H9 (cell line): ENCODE measurements at regions not wholly inside any gene's neighbourhood (a gene's known extent, or its start where the extent isn't known, plus 50 kb on each side); places are given as distances from the start of the nearest gene placed in this dataset.
"Not testable (repeated sequence)": the region's sequence is repeated elsewhere in the genome, so short reads cannot be mapped to it uniquely, and the experiment has no call there.

Experiments
- DNase-seq: peaks from one replicate; pipeline ENCODE4 v3.0.0-alpha.2; 2017
- H2AFZ ChIP-seq: one replicate; pipeline ENCODE4 v1.6.1; 2013; ENCODE audit warnings: mild to moderate bottlenecking, low read length, control low read depth, moderate library complexity
- H2AK5ac ChIP-seq: 2 replicates; pipeline ENCODE4 v1.6.1; 2013; ENCODE audit warnings: low read length, control low read depth, mixed read lengths; ENCODE audit not compliant: insufficient read length
- H2BK120ac ChIP-seq: one replicate; pipeline ENCODE4 v1.6.1; 2013; ENCODE audit warnings: low read depth, mild to moderate bottlenecking, low read length, control low read depth, inconsistent platforms; ENCODE audit not compliant: poor library complexity, severe bottlenecking
- H2BK12ac ChIP-seq: 2 replicates; pipeline ENCODE4 v1.6.1; 2013; ENCODE audit warnings: low read length, control low read depth, mixed read lengths, low read depth; ENCODE audit not compliant: insufficient read length
- H2BK15ac ChIP-seq: 2 replicates; pipeline ENCODE4 v1.6.1; 2013; ENCODE audit warnings: low read depth, low read length, control low read depth
- H2BK20ac ChIP-seq: one replicate; pipeline ENCODE4 v1.6.1; 2013; ENCODE audit warnings: low read depth, mild to moderate bottlenecking, low read length, control low read depth, inconsistent platforms; ENCODE audit not compliant: poor library complexity, severe bottlenecking
- H2BK5ac ChIP-seq: 2 replicates; pipeline ENCODE4 v1.6.1; 2013; ENCODE audit warnings: low read length, control low read depth, mixed read lengths; ENCODE audit not compliant: insufficient read length
- H3K14ac ChIP-seq: 2 replicates; pipeline ENCODE4 v1.6.1; 2013; ENCODE audit warnings: low read length, control low read depth; ENCODE audit not compliant: insufficient read depth
- H3K18ac ChIP-seq: 2 replicates; pipeline ENCODE4 v1.6.1; 2013; ENCODE audit warnings: low read depth, mild to moderate bottlenecking, mixed read lengths, low read length, control low read depth; ENCODE audit not compliant: insufficient read length
- H3K23ac ChIP-seq: 2 replicates; pipeline ENCODE4 v1.6.1; 2013; ENCODE audit warnings: low read length, control low read depth, mixed read lengths, low read depth; ENCODE audit not compliant: insufficient read length
- H3K23me2 ChIP-seq: 2 replicates; pipeline ENCODE4 v1.6.1; 2013; ENCODE audit warnings: low read depth, mild to moderate bottlenecking, mixed read lengths, low read length, control low read depth; ENCODE audit not compliant: insufficient read length, poor library complexity, severe bottlenecking
- H3K27ac ChIP-seq: 2 replicates; pipeline ENCODE4 v1.5.1; 2013; ENCODE audit warnings: low read length, control low read depth, mixed read lengths, low read depth; ENCODE audit not compliant: insufficient read length
- H3K27me3 ChIP-seq: 2 replicates; pipeline ENCODE4 v1.6.1; 2013; ENCODE audit warnings: low read length, control low read depth, inconsistent platforms; ENCODE audit not compliant: insufficient read depth
- H3K4ac ChIP-seq: 2 replicates; pipeline ENCODE4 v1.6.1; 2013; ENCODE audit warnings: low read depth, mild to moderate bottlenecking, control low read depth, inconsistent platforms, low read length, moderate library complexity
- H3K4me1 ChIP-seq: 2 replicates; pipeline ENCODE4 v1.6.1; 2013; ENCODE audit warnings: low read length, control low read depth, inconsistent platforms; ENCODE audit not compliant: insufficient read depth
- H3K4me2 ChIP-seq: 2 replicates; pipeline ENCODE4 v1.6.1; 2013; ENCODE audit warnings: low read length, control low read depth, mixed read lengths; ENCODE audit not compliant: insufficient read length, insufficient read depth
- H3K56ac ChIP-seq: 2 replicates; pipeline ENCODE4 v1.6.1; 2013; ENCODE audit warnings: low read depth, mild to moderate bottlenecking, mixed read lengths, low read length, control low read depth; ENCODE audit not compliant: insufficient read length
- H3K79me1 ChIP-seq: 2 replicates; pipeline ENCODE4 v1.6.1; 2013; ENCODE audit warnings: low read depth, mild to moderate bottlenecking, moderate library complexity, low read length, control low read depth, inconsistent platforms; ENCODE audit not compliant: insufficient read depth, poor library complexity, severe bottlenecking
- H3K79me2 ChIP-seq: 2 replicates; pipeline ENCODE4 v1.6.1; 2013; ENCODE audit warnings: low read length, control low read depth, inconsistent platforms; ENCODE audit not compliant: insufficient read depth
- H3K9ac ChIP-seq: 2 replicates; pipeline ENCODE4 v1.6.1; 2013; ENCODE audit warnings: low read length, control low read depth, mixed read lengths; ENCODE audit not compliant: insufficient read length; ENCODE audit errors: extremely low read depth
- H3K9me3 ChIP-seq: one replicate; pipeline ENCODE4 v1.6.1; 2013; ENCODE audit warnings: low read depth, low read length, inconsistent platforms; ENCODE audit not compliant: control insufficient read depth
- H3T11ph ChIP-seq: one replicate; pipeline ENCODE4 v1.6.1; 2013; ENCODE audit warnings: mild to moderate bottlenecking, low read length, control low read depth, inconsistent platforms
- H4K20me1 ChIP-seq: one replicate; pipeline ENCODE4 v1.6.1; 2013; ENCODE audit not compliant: control insufficient read depth, insufficient read length, insufficient read depth
- H4K5ac ChIP-seq: 2 replicates; pipeline ENCODE4 v1.6.1; 2013; ENCODE audit warnings: low read depth, mild to moderate bottlenecking, mixed read lengths, low read length, control low read depth; ENCODE audit not compliant: insufficient read length
- H4K8ac ChIP-seq: replicated peaks from 2 replicates; pipeline ENCODE4 v1.6.1; 2013; ENCODE audit warnings: low read length, control low read depth, mixed read lengths, low read depth; ENCODE audit not compliant: insufficient read length
- H4K91ac ChIP-seq: 2 replicates; pipeline ENCODE4 v1.6.1; 2013; ENCODE audit warnings: low read depth, mild to moderate bottlenecking, moderate library complexity, mixed read lengths, low read length, control low read depth; ENCODE audit not compliant: insufficient read length
- H3K27ac Mint-ChIP-seq, 3 experiments: 2 replicates in 2 of 3; 3 replicates in 1 of 3; pipeline ENCODE4 v1.8.0; 2020 to 2021; ENCODE audit warnings: mixed read lengths in 3 of 3, mild to moderate bottlenecking in 1 of 3, moderate library complexity in 1 of 3
- H3K27me3 Mint-ChIP-seq: 2 replicates; pipeline ENCODE4 v1.8.0; 2021; ENCODE audit warnings: low read depth, mild to moderate bottlenecking, moderate library complexity, mixed read lengths
- H3K36me3 Mint-ChIP-seq, 3 experiments: 2 replicates in 2 of 3; 3 replicates in 1 of 3; pipeline ENCODE4 v1.8.0; 2020 to 2021; ENCODE audit warnings: low read depth in 3 of 3, mixed read lengths in 3 of 3; ENCODE audit not compliant: insufficient read depth in 1 of 3
- H3K4me1 Mint-ChIP-seq, 2 experiments: 2 replicates each; pipeline ENCODE4 v1.8.0; 2020; ENCODE audit warnings: mixed read lengths in 2 of 2
- H3K4me3 Mint-ChIP-seq, 2 experiments: 2 replicates in 1 of 2; 3 replicates in 1 of 2; pipeline ENCODE4 v1.8.0; 2020 to 2021; ENCODE audit warnings: mild to moderate bottlenecking in 2 of 2, mixed read lengths in 2 of 2, moderate library complexity in 1 of 2
- H3K9me3 Mint-ChIP-seq, 2 experiments: 2 replicates in 1 of 2; 3 replicates in 1 of 2; pipeline ENCODE4 v1.8.0; 2020; ENCODE audit warnings: mild to moderate bottlenecking in 2 of 2, mixed read lengths in 2 of 2, moderate library complexity in 1 of 2
- WGBS: extraction: QIAGEN DNeasy Blood & Tissue Kit; methylation state at CpG from one replicate; pipeline ENCODE4 v1.1.7; 2013; ENCODE audit warnings: missing lambda C conversion rate, low lambda C conversion rate, mixed read lengths; ENCODE audit not compliant: insufficient read length; ENCODE audit errors: extremely low coverage; 5-methylcytosine and 5-hydroxymethylcytosine counted together

- not testable (repeated sequence) for H3K18ac ChIP-seq, H3K27me3 ChIP-seq, H3K4me1 ChIP-seq, H2BK120ac ChIP-seq, H4K91ac ChIP-seq, H3K27ac ChIP-seq, H3K79me1 ChIP-seq, H3K9ac ChIP-seq, H3K9me3 ChIP-seq, DNase-seq, H3K56ac ChIP-seq, H3K4ac ChIP-seq, H2BK5ac ChIP-seq, H4K20me1 ChIP-seq, H3K14ac ChIP-seq, H3T11ph ChIP-seq, H3K79me2 ChIP-seq, H4K8ac ChIP-seq, H4K5ac ChIP-seq, H3K4me3 Mint-ChIP-seq, H2BK12ac ChIP-seq, H3K23ac ChIP-seq, H2AK5ac ChIP-seq, H3K27me3 Mint-ChIP-seq, H3K27ac Mint-ChIP-seq, H2BK20ac ChIP-seq, H2BK15ac ChIP-seq, H2AFZ ChIP-seq, H3K23me2 ChIP-seq, H3K4me2 ChIP-seq
- no CpG with 5 or more reads among the region's 4 CpGs for WGBS
- Mint-ChIP-seq H3K36me3 (peaks cover 6 to 30% (median 9%) of the 10 kb centered on the region in 3 experiments), H3K4me1 (peaks cover 8 to 17% of the 10 kb centered on the region in 2 experiments), H3K9me3 (peaks cover 25 to 32% of the 10 kb centered on the region in 2 experiments)
Observed at GRCh38 chr18:8914404-8915264, 187.9 kb upstream of the NDUFV2 start.
